Mesenteric fat pad (tissue), 1 donor: ENCODE measurements at regions not wholly inside any gene's neighbourhood (a gene's known extent, or its start where the extent isn't known, plus 50 kb on each side); places are given as distances from the start of the nearest gene placed in this dataset.
"Not testable (repeated sequence)": the region's sequence is repeated elsewhere in the genome, so short reads cannot be mapped to it uniquely, and the experiment has no call there.

ENCODE experiments used
- DNase-seq: peaks from one replicate; pipeline ENCODE4 v3.0.0-alpha.2; 2020; ENCODE audit warnings: low spot score
- donor health status: DM: yes; HTN: yes; CAD: no.

DNA sequence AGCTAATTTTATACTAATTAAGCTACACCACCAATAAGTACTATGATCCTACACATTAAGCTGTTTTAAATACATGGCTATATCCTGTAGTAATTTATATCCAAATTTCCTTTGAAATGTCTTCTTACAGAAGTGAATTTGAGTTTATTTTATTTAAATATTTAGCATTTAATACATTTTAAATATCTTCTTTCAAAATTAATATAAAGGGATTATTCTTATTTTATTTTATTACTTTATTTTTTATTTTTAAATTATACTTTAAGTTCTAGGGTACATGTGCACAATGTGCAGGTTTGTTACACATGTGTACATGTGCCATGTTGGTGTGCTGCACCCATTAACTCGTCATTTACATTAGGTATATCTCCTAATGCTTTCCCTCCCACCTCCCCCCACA lies 310.9 kb upstream of the IZUMO3 start:
- not testable (repeated sequence) for DNase-seq

DNA sequence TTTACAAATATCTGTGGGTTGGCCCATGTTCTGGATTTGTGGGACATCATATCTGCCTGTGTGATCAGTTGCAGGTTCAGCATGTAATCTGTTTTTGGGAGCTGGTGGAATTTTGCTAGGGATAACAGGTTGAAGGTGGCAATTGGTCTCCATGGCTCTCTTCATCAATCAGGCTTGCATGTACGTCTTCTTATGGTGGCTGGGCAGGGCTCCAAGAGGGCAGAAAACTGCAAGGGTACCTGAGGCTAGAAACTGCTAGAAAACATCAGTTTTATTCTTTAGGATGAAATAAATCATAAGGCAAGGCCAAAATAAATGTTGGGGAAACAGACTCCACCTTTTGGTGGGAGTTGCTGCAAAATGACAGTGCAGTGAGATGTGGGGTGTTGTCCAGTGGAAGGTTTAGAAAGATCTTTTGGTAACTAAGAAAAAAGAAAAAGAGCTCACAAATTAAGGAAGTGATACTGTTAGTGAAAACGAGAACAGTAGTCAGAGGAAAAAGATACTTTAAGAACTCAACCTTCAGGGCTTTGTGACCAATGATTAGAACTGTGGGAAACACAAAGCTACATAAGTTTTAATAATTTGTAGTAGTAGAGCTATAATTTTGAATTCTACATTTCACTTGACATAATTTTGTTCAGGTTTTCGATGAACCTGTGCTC lies 300.7 kb upstream of the IZUMO3 start:
- no peak for DNase-seq

DNA sequence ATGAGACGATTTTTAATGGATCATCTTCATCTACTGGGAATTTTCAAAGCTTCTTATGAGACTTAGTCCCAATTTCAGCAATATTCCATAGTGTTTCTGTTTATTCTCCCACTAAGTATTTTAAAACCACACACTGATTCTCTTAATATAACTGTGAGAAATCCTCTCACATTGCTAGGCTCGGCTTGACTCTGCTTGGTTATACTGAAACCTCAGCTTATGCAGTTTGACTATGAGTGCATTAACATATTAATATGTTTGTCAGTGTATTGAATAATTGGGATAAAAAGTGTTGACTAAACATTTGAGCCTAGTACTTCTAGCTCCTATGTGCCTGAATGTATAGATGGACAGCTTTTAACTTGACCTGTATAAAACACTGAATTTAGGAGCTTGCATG lies 298.5 kb upstream of the IZUMO3 start:
- no peak for DNase-seq

DNA sequence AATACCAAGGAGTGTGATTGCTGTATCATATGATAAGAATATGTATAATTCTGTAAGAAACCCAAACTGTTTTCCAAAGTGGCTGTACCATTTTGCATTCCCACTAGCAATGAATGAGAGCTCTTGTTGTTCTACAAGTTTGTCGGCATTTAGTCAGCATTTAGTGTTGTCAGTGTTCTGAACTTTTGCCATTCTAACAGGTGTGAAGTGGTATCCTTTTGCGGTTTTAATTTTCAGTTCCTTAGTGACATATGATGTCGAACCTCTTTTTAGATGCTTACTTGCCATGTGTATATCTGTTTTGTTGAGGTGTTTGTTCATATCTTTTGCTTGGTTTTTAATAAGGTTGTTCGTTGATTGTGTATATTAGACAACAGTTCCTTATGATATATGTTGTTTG lies 296.3 kb upstream of the IZUMO3 start:
- DNase-seq: no peak

DNA sequence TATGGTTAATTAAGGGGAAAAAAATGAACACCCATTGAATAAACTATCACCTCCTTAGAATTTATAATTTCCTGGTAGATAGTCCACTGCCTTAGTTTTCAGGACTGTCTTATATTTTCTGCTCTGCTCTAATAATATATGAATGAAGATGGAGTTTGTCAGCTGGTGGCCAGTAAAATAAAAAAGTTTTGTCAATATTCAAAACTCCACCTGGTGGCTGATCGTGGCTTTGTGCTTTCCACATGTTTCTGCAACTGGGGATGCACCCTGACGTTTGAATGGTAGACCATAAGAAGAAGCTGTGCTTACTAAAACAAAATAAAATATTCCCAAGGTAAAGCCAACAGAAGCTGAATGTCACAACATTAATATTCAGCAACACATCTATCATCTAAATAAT lies 286.6 kb upstream of the IZUMO3 start:
- no peak for DNase-seq

DNA sequence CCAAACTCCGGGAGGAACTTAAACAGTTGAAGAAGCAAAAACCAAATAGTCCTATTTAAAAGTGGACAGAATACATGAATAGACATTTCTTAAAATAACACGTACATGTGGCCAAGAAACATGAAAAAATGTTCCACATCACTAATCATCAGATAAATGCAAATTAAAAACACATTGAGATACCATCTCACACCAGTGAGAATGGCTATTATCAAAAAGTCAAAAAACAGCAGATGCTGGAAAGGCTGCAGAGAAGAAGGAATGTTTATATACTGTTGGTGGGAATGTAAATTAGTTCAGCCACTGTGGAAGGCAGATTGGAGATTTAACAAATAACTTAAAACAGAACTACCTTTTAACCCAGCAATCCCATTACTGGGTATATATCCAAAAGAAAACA lies 283.0 kb upstream of the IZUMO3 start:
- no peak for DNase-seq

DNA sequence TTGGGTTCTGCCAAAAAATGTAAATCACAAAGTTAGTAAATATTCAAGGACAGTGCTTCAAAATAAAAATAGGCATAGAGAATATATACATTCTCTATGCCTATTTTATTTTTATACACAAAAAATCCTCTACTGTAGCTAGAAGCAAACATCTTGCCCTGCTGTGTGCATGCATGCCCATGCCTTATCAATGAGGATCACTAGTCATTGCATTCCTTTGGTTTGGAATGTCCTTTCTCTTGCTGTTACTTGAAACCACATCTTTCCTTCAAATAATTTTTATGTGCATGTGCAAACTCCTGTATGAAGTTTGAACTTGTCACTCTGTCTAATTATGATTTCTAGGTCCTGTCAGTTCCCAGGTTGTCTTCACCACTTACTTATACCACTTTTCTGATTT lies 278.9 kb upstream of the IZUMO3 start:
- no peak for DNase-seq

DNA sequence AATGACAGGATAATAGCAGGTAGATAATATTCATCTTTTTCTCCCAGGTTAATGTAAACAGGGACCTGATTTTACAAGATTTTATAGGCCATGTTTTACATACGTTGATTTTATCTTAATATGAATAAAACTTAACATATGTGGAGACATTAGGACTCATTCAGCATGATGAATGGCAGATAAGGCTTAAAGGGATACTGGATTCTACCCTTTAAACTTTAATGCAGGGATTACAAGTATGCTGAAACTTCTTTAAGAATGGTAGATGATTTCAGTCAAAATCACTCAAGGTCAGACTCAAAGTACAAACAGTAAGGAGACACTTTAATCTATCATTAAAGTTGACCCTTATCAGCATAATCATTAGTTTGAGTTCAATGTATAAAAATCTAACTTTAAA lies 274.5 kb upstream of the IZUMO3 start:
- no peak for DNase-seq

DNA sequence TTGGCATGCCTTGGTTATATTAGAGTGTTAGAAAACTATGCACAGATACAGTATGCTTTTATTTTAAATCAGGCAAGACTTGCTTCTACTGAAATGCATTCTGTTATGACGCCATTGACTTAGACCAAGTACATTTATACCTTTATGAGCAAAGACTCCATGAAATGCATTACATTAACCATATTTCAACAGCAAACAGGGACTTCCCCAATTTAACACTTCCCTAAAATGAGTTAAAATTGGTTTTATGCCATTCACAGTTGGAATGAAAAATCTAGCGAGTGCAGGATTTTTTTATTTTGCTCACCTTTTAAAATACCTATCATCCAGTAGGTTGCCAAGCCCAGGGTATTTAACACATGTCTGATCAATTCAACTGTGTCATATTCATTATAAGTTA lies 272.1 kb upstream of the IZUMO3 start:
- DNase-seq: no peak

DNA sequence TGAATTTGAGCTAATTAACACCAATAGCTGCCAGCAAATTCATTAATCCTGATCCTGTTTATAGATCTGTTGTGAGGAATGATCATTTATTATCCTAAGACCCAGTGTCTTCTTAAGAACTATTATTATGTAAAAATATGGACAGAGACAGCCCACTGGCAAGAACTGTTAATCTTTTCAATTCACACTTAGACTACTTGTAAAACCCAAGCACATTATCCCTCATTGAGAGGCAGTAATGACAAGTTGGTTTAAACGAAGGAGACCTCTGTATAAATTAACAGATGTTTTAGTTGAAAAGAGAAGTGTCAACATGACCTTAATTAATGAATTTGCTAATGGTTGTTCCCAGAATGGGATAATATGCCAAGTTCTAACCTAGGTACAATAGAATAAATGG lies 270.3 kb upstream of the IZUMO3 start:
- no peak for DNase-seq

DNA sequence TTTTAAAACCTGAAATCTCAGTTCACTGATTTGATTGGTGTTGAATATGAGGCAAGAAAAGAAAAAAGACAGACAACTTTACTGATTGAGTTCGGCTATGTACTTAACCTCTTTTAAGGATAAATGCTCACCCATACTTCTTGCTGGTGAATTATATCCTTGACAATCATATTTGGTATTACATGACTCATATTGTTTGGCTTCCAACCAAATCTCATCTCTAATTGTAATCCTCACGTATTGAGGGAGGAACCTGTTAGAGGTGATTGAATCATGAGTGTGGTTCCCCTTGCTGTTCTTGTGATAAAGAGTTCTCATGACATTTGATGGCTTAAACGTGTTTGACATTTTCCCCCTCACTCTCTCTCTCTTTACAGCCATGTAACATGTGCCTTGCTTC lies 255.6 kb upstream of the IZUMO3 start:
- DNase-seq: no peak

DNA sequence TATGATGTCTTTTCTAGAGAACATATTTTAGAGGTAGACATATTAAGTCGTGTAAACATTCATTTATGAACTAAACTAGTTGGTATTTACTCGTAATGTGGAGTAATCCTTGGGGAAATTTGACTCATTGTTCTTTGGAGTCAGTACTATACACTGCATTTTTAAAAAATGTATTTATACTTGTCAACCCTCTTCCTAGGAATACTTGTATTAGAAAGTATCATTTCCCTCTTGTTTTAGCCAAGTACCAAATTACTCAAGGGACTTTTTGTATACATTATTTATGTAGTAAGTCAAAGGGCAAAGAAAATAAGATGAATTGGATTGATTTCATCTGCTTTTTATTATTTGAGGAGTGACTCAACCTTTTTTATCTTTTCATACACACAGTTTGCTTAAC lies 248.1 kb upstream of the IZUMO3 start:
- no peak for DNase-seq

DNA sequence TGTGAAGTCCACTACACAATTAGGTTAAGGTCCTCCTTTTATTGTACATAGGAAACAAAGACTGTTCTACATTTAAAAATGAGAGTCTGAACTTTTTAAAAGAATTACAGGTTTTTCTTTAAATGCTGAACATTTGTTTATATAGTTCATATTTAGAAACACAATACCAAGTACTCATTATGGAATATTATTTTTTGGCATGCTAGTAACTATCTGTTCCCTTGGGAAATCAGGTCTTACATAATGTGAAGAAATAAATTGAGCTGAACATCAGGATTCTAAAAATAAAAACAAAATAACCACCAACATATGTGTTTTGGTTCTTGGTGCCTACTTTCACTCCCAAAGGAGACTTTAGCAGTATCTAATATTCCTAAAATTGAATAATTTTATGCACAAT lies 230.5 kb upstream of the IZUMO3 start:
- DNase-seq: no peak

DNA sequence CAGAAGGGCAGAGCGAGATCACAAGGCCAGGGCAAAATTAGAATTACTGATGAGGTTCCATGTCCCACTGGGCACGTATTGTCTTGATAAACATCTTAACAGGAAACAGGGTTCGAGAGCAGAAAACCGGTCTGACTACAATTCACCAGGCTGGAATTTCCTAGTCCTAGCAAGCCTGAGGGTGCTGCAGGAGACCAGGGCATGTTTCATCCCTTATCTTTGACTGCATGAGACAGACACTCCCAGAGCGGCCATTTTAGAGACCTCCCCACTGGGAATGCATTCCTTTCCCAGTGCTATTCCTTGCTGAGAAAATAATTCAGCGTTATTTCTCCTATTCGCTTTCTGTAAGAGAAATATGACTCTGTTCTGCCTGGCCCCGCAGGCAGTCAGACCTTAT lies 228.5 kb upstream of the IZUMO3 start:
- DNase-seq: not testable (repeated sequence)

DNA sequence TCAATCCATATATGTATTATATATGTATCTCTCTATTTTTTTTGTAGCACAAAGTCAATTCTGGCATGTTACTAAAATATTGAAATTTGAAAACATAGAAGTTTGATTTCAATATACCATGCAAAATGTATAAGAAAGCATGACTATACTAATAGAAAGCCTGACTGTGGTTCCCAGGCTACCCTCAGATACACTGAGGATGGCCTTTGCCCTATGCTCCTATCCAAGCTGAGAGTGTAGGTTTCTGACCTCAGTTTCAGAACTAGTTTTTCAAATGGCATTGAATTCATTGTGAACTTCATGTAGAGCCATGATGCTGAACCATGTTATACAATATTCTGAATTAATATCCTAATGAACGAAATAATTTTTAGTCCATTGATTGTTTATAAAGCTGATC lies 220.4 kb upstream of the IZUMO3 start:
- DNase-seq: no peak

DNA sequence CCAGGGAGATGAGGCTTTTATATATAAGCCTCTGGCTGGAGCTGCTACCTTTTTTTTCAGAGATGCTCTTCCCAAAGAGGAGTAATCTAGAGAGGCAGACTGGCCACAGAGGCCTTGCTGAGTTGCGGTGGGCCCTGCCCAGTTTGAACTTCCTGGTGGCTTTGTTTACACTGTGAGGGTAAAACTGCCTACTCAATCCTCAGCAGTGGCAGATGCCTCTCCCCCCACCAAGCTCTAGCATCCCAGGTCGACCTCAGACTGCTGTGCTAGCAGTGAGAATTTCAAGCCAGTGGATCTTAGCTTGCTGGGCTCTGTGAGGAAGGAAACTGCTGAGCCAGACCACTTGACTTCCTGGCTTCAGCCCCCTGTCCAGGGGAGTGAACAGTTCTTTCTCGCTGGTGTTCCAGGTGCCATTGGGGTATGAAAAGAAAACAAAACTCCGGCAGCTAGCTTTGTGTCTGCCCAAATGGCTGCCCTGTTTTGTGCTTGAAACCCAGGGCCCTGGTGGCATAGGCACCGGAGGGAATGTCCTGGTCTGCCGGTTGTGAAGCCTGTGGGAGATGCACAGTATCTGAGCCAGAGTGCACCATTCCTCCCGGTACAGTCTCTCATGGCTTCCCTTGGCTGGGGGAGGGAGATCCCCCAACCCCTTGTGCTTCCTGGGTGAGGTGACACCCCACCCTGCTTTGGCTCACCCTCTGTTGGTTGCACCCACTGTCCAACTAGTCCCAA lies 219.5 kb upstream of the IZUMO3 start:
- DNase-seq: no peak

DNA sequence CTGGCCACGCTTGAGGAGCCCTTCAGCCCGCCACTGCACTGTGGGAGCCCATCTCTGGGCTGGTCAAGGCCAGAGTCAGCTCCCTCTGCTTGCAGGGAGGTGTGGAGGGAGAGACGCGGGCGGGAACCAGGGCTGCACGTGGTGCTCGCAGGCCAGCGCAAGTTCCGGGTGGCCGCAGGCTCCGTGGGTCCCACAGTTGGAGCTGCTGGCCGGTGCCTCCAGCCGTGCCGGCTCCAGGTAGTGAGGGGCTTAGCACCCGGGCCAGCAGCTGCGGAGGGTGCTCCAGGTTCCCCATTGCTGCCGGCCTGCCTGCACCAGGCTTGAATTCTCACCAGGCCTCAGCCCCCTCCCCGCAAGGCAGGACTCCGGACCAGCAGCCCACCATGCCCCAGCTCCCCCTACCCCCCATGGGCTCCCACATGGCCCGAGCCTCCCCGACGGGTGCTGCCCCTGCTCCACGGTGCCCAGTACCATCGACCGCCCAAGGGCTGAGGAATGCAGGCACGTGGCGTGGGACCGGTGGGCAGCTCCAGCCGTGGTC lies 192.8 kb upstream of the IZUMO3 start:
- no peak for DNase-seq

DNA sequence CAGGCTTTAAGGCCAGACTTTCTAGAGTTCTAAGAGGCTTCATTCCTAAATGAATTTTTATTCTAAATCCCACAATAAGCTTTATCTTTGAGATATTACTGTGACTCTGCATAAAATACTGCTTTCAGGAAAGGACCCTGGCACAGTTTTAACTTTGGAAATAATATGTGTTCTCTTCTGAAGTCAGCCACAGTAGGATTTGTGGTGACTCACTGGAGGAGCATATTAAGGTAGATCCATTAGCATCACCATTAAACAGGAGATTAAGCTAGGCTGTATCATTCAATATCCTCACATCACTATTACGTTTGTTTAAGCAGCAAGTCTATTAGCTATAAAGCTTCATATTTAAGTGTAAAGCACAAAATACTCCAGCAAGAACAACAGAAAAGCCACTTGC lies 186.1 kb upstream of the IZUMO3 start:
- DNase-seq: no peak

DNA sequence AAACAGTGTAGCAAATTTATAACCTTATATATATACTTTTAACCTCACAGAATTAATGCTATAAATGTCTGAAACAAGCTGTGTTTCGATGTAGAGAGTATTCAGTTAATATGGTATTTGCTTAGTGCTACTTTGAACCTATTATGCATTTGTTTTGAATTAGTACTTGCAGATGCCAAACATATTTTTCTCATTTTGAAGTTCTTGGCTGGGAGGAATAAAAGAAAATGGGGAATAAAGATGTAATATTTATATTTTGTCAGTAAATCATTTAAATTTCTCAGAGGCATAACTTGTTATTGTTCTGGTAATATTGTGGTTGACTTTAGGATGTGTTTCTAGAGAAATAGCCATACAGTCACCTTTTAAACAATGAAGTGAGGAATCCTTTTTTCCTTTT lies 175.9 kb upstream of the IZUMO3 start:
- DNase-seq: no peak

DNA sequence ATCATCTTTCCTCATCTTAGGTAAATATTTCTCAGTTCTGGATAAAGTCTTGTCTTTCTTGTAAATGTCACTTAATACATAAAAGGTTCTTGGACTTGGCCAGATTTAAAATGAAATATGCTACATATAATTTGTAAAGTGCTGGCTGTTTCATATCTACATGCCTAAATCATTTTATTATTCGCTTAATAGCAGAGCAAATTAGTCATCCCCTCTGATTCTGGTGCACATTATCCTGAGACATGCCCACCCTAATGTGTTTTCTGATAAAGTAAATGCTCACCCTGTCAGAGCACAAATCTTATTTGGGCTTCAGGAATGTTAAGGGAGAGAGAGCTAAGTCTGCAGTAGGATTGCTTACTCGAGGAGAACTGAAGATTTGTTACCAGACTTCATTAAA lies 166.5 kb upstream of the IZUMO3 start:
- no peak for DNase-seq

DNA sequence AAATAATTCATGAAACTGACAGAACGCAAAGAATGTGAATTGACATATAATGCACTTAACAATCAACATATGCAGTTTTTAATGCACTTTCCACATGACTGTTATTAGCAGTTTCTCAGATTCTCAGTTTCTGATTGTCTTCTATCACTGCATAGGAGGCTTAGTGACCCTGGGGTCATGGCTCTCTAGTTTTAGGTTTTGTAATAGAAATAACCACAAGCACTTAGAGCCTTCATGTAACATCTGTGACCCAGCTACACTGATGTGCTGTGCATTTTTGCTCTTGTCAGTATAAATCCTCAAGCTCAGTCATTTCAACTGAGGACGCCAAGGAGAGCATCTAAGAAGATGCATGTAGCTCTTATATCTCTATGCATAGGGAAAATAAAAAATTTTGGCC lies 163.1 kb upstream of the IZUMO3 start:
- DNase-seq: no peak

DNA sequence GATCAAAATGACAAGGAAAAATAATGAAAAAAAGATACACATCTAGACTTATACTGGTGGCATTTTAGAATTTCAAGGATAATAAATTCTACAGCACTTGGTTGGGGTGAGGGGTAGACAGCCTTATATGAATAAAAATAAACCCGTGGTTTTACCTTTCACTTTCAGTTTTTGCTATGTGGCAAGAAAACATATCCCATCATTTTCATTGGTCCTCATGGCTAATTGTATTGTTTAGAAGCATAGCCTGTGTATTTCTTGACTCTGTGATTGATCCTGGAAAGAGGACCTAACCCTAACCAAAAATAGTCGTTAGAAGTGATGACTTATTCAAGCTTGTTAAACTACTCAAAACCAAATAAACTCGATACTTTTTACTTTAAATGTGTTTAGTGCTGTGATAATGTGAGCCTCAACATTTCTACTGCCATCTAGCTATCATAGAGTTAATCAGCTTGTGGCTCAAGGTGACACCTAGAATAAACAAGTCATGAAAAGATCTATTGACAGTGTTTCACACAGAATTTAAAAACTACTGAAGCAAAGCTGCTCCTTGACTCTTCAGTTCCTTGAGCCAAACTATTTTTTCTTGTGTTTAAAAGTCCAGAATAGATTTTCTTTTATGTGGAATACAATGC lies 153.3 kb upstream of the IZUMO3 start:
- no peak for DNase-seq

DNA sequence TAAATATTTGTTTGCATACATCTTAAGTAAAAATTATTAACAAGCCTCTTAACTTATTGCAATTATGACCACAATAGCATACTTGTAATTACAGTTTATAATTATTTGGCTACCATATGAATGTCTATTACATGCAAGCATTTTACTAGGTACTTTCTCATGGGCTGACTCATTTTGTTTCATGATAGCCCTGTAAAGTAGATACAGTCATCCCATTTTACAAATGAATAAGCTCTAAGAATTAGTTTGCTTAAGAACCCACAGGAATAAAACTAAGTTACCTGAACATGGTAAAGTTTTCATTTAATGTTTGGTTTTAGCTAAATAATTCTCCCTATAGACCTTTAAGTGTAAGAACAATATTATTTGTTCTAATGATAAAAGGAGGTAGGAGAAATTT lies 126.6 kb upstream of the IZUMO3 start:
- no peak for DNase-seq
